ENCODE measurements at regions not wholly inside any gene's neighbourhood (a gene's known extent, or its start where the extent isn't known, plus 50 kb on each side); places are given as distances from the start of the nearest gene placed in this dataset.

- intact Hi-C loops (cut with micrococcal nuclease), result no loop called here
- Histone ChIP-seq H3K27ac (ENCODE audit: low read depth, low read length) (no peak overlapping the region), H3K9ac (ENCODE audit: low read length) (no peak overlapping the region)
Observed at GRCh38 chr13:84481958-84482357, 599.7 kb upstream of the SLITRK1 start.

More at GRCh38 chr13:84481958-84482357, 599.7 kb upstream of the SLITRK1 start:
- RAD21 ChIA-PET (ENCODE audit: low non-redundant PET in 1 of 2, low total read pairs in 2 of 2, uncharacterized antibody in 2 of 2, unreplicated experiment in 2 of 2), result no interaction called here
- BruUV-seq (replicated peaks), result no TSS peak
- H3K4me1 ChIP-seq (ENCODE audit: control insufficient read depth in 1 of 2, insufficient read depth in 2 of 2, low read length in 2 of 2), result peaks cover 0 to 8% of the 10 kb centered on the region in 2 experiments; a peak in 2 of 4 replicates
- no peaks in the 10 kb centered on the region for H3K36me3 ChIP-seq (ENCODE audit: control insufficient read depth in 1 of 2, insufficient read depth in 2 of 2, low read length in 2 of 2)
- H3K4me2 ChIP-seq (ENCODE audit: low read length), result no peak overlapping the region
- no peaks in the 10 kb centered on the region for H3K9me2 ChIP-seq (ENCODE audit: insufficient read depth)
- H4K20me1 ChIP-seq (ENCODE audit: insufficient read depth), result no peaks in the 10 kb centered on the region
- CTCF ChIA-PET, result no interaction called here
- no peaks in the 10 kb centered on the region for H3K9me3 ChIP-seq (ENCODE audit: control insufficient read depth in 1 of 2, insufficient read depth in 1 of 2, low read depth in 1 of 2, low read length in 2 of 2)
- no peak overlapping the region for H2AFZ ChIP-seq (ENCODE audit: low read depth, low read length, poor library complexity, severe bottlenecking)
- POLR2A ChIA-PET, result no interaction called here
- H3K79me2 ChIP-seq (ENCODE audit: insufficient read depth, low read length), result no peaks in the 10 kb centered on the region
- ATAC-seq (no peak), DNase-seq (ENCODE audit: low read depth, low spot score) (no peak)
- TF ChIP-seq ZFX (IDR thresholded peaks at IDR 0.05) (no peak), SIN3A (IDR thresholded peaks at IDR 0.05; ENCODE audit: low read depth) (no peak), EGR1 (IDR thresholded peaks at IDR 0.05; ENCODE audit: low read depth) (no peak), TCF7L2 (IDR thresholded peaks at IDR 0.05; ENCODE audit: borderline replicate concordance, extremely low read depth, insufficient read depth, insufficient read length) (no peak), EZH2phosphoT487 (IDR thresholded peaks at IDR 0.05; ENCODE audit: borderline replicate concordance) (no peak), JUND (IDR thresholded peaks at IDR 0.05) (no peak), CTCF (IDR thresholded peaks at IDR 0.05 in 2 of 3, conservative IDR thresholded peaks at IDR 0.05 in 1 of 3; ENCODE audit: borderline replicate concordance in 1 of 3, insufficient read depth in 1 of 3, low read depth in 2 of 3, low read length in 2 of 3) (no peak), CBX3 (IDR thresholded peaks at IDR 0.05; ENCODE audit: low read depth) (no peak), SP1 (IDR thresholded peaks at IDR 0.05; ENCODE audit: low read depth) (no peak), FOSL1 (IDR thresholded peaks at IDR 0.05; ENCODE audit: low read depth) (no peak), YY1 (IDR thresholded peaks at IDR 0.05; ENCODE audit: extremely low read depth, insufficient replicate concordance, low read depth, low read length) (no peak)
- TF ChIP-seq, protein P1, sequence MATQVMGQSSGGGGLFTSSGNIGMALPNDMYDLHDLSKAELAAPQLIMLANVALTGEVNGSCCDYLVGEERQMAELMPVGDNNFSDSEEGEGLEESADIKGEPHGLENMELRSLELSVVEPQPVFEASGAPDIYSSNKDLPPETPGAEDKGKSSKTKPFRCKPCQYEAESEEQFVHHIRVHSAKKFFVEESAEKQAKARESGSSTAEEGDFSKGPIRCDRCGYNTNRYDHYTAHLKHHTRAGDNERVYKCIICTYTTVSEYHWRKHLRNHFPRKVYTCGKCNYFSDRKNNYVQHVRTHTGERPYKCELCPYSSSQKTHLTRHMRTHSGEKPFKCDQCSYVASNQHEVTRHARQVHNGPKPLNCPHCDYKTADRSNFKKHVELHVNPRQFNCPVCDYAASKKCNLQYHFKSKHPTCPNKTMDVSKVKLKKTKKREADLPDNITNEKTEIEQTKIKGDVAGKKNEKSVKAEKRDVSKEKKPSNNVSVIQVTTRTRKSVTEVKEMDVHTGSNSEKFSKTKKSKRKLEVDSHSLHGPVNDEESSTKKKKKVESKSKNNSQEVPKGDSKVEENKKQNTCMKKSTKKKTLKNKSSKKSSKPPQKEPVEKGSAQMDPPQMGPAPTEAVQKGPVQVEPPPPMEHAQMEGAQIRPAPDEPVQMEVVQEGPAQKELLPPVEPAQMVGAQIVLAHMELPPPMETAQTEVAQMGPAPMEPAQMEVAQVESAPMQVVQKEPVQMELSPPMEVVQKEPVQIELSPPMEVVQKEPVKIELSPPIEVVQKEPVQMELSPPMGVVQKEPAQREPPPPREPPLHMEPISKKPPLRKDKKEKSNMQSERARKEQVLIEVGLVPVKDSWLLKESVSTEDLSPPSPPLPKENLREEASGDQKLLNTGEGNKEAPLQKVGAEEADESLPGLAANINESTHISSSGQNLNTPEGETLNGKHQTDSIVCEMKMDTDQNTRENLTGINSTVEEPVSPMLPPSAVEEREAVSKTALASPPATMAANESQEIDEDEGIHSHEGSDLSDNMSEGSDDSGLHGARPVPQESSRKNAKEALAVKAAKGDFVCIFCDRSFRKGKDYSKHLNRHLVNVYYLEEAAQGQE (IDR thresholded peaks at IDR 0.05; ENCODE audit: low read depth), result no peak
- H3K27me3 ChIP-seq (ENCODE audit: insufficient read depth, low read length), result no peaks in the 10 kb centered on the region
- H3K4me3 ChIP-seq (replicated peaks in 1 of 2; ENCODE audit: low read depth in 1 of 2, low read length in 2 of 2), result no peak overlapping the region

Data from HCT116 (cell line).